Osteoblast (primary cell): ENCODE measurements at regions not wholly inside any gene's neighbourhood (a gene's known extent, or its start where the extent isn't known, plus 50 kb on each side); places are given as distances from the start of the nearest gene placed in this dataset.
A peak's percentile ranks its signal among the peaks of the same experiment; 100 is the strongest.

Experiments used
- DNase-seq: peaks from one replicate; pipeline ENCODE4 v3.0.0; 2011; ENCODE audit warnings: low spot score, mixed read lengths; ENCODE audit not compliant: insufficient read length; ENCODE audit errors: missing footprints
- H2AFZ ChIP-seq: 2 replicates; pipeline ENCODE4 v1.6.0; 2011; ENCODE audit warnings: mild to moderate bottlenecking, low read length
- H3K27ac ChIP-seq: 2 replicates; pipeline ENCODE4 v1.5.1; 2011; ENCODE audit warnings: mild to moderate bottlenecking, low read depth, low read length, moderate library complexity
- H3K27me3 ChIP-seq: 2 replicates; pipeline ENCODE4 v1.6.0; 2012; ENCODE audit warnings: mild to moderate bottlenecking, control low read depth, inconsistent platforms, low read length, moderate library complexity; ENCODE audit not compliant: insufficient read depth
- H3K36me3 ChIP-seq: 2 replicates; pipeline ENCODE4 v1.5.1; 2011; ENCODE audit warnings: mild to moderate bottlenecking, low read length, control low read depth, moderate library complexity; ENCODE audit not compliant: insufficient read depth
- H3K4me1 ChIP-seq: 2 replicates; pipeline ENCODE4 v1.5.1; 2011; ENCODE audit warnings: mild to moderate bottlenecking, low read length, control low read depth, moderate library complexity; ENCODE audit not compliant: insufficient read depth
- H3K4me2 ChIP-seq: 2 replicates; pipeline ENCODE4 v1.6.0; 2011; ENCODE audit warnings: mild to moderate bottlenecking, low read length; ENCODE audit not compliant: insufficient read depth
- H3K4me3 ChIP-seq: fragments of 200-600 bp; sonication (generic); 3 replicates; pipeline ENCODE4 v1.5.1; 2012; ENCODE audit warnings: mild to moderate bottlenecking, low read length, inconsistent platforms; ENCODE audit not compliant: insufficient read depth
- H3K79me2 ChIP-seq: 2 replicates; pipeline ENCODE4 v1.6.0; 2012; ENCODE audit warnings: mild to moderate bottlenecking, low read length, control low read depth, inconsistent platforms; ENCODE audit not compliant: insufficient read depth
- H3K9me3 ChIP-seq: 2 replicates; pipeline ENCODE4 v1.5.1; 2011; ENCODE audit warnings: low read depth, low read length, control low read depth
- H4K20me1 ChIP-seq: 2 replicates; pipeline ENCODE4 v1.6.0; 2012; ENCODE audit warnings: mild to moderate bottlenecking, low read length, control low read depth; ENCODE audit not compliant: insufficient read depth
- CTCF ChIP-seq: IDR thresholded peaks from 2 replicates; pipeline ENCODE4 v1.5.1; 2011; ENCODE audit warnings: mild to moderate bottlenecking, low read depth, low read length, moderate library complexity; ENCODE audit errors: extremely low read depth

- H3K36me3 ChIP-seq: no peaks in the 10 kb centered on the region
- peak overlapping the region; percentile 3 for H2AFZ ChIP-seq
- no peak for DNase-seq
- peaks cover 29% of the 10 kb centered on the region for H3K4me1 ChIP-seq
- H3K4me2 ChIP-seq: no peak overlapping the region
- TF ChIP-seq CTCF: no peak
- H3K4me3 ChIP-seq: no peak overlapping the region
- H4K20me1 ChIP-seq: no peaks in the 10 kb centered on the region
- no peaks in the 10 kb centered on the region for H3K9me3 ChIP-seq
- peaks cover 50% of the 10 kb centered on the region for H3K79me2 ChIP-seq
- no peak overlapping the region for H3K27ac ChIP-seq
- H3K27me3 ChIP-seq: no peaks in the 10 kb centered on the region
These were observed 178.7 kb downstream of the SLIT2 start for GRCh38 chr4:20430259-20430941.

- Histone ChIP-seq H3K9me3 (no peaks in the 10 kb centered on the region), H3K79me2 (peaks cover 39% of the 10 kb centered on the region), H3K27me3 (no peaks in the 10 kb centered on the region), H4K20me1 (no peaks in the 10 kb centered on the region), H3K36me3 (no peaks in the 10 kb centered on the region), H3K27ac (peak overlapping the region; percentile 9), H3K4me1 (peaks cover 29% of the 10 kb centered on the region), H3K4me2 (peak overlapping the region; percentile 76), H2AFZ (peak overlapping the region; percentile 74), H3K4me3 (peak overlapping the region; percentile 47)
- DNase-seq: no peak
- peak; percentile 12 for TF ChIP-seq CTCF
These were observed 179.8 kb downstream of the SLIT2 start for GRCh38 chr4:20431543-20431951.

- Histone ChIP-seq H3K9me3 (no peaks in the 10 kb centered on the region), H2AFZ (peak overlapping the region; percentile 74), H3K36me3 (no peaks in the 10 kb centered on the region), H4K20me1 (no peaks in the 10 kb centered on the region), H3K27me3 (no peaks in the 10 kb centered on the region), H3K27ac (peak overlapping the region; percentile 9), H3K4me2 (peak overlapping the region; percentile 76), H3K4me3 (peak overlapping the region; percentile 47), H3K79me2 (peaks cover 39% of the 10 kb centered on the region), H3K4me1 (peaks cover 29% of the 10 kb centered on the region)
- DNase-seq: no peak
- no peak for TF ChIP-seq CTCF
These were observed 180.4 kb downstream of the SLIT2 start for GRCh38 chr4:20432088-20432487.

- H3K27ac ChIP-seq: no peak overlapping the region
- H3K9me3 ChIP-seq: no peaks in the 10 kb centered on the region
- TF ChIP-seq CTCF: no peak
- H3K79me2 ChIP-seq: peaks cover 39% of the 10 kb centered on the region
- no peaks in the 10 kb centered on the region for H3K36me3 ChIP-seq
- H2AFZ ChIP-seq: peak overlapping the region; percentile 39
- H3K4me2 ChIP-seq: peak overlapping the region; percentile 76
- H3K27me3 ChIP-seq: no peaks in the 10 kb centered on the region
- DNase-seq: no peak
- H3K4me1 ChIP-seq: peaks cover 29% of the 10 kb centered on the region
- no peak overlapping the region for H3K4me3 ChIP-seq
- no peaks in the 10 kb centered on the region for H4K20me1 ChIP-seq
These were observed 181.5 kb downstream of the SLIT2 start for GRCh38 chr4:20433097-20433705.
